ENCODE measurements at regions not wholly inside any gene's neighbourhood (a gene's known extent, or its start where the extent isn't known, plus 50 kb on each side); places are given as distances from the start of the nearest gene placed in this dataset.

GRCh38 chr3:59540696-59541095 lies 490.9 kb upstream of the CFAP20DC start (continued):
- peak; percentile 51 to 65; a peak in 2 of 4 replicates for TF ChIP-seq EP300 (IDR thresholded peaks at IDR 0.05; ENCODE audit: borderline replicate concordance in 1 of 2, control insufficient read depth in 1 of 2, low read depth in 2 of 2, low read length in 2 of 2)
- TF ChIP-seq MLLT1 (IDR thresholded peaks at IDR 0.05) = peak; percentile 71; the same call in 1 of the 2 replicates
- no peak for TF ChIP-seq HDAC2 (IDR thresholded peaks at IDR 0.05)
- TF ChIP-seq RUNX3 (IDR thresholded peaks at IDR 0.05; ENCODE audit: low read length) = peak; percentile 80
- no peak for TF ChIP-seq RB1 (IDR thresholded peaks at IDR 0.05; ENCODE audit: borderline replicate concordance)
- no peak for TF ChIP-seq PAX8 (IDR thresholded peaks at IDR 0.05)
- TF ChIP-seq SMAD1 (IDR thresholded peaks at IDR 0.05; ENCODE audit: low read depth, partially characterized antibody) = peak; percentile 33
- peak; percentile 57; the same call in 1 of the 2 replicates for TF ChIP-seq IKZF1 (conservative IDR thresholded peaks at IDR 0.05)
- TF ChIP-seq E2F4 (IDR thresholded peaks at IDR 0.05; ENCODE audit: low read depth, low read length) = no peak
- TF ChIP-seq ZBTB40 (IDR thresholded peaks at IDR 0.05; ENCODE audit: borderline replicate concordance) = no peak
- TF ChIP-seq POU2F2 (IDR thresholded peaks at IDR 0.05; ENCODE audit: borderline replicate concordance, low read depth, low read length) = peak; percentile 72; the same call in 2 of the 3 replicates
- TF ChIP-seq POLR2A (IDR thresholded peaks at IDR 0.05; ENCODE audit: low read depth, low read length) = no peak
- TF ChIP-seq CHD2 (IDR thresholded peaks at IDR 0.05; ENCODE audit: borderline replicate concordance, low read depth, low read length) = no peak
- no peak for TF ChIP-seq LARP7 (IDR thresholded peaks at IDR 0.05)
- no peak for TF ChIP-seq SP1 (IDR thresholded peaks at IDR 0.05; ENCODE audit: low read depth, low read length)
- no peak for TF ChIP-seq ZZZ3 (IDR thresholded peaks at IDR 0.05; ENCODE audit: control insufficient read depth, insufficient read length, low read depth)
- no peak for TF ChIP-seq GATAD2B (conservative IDR thresholded peaks at IDR 0.05; ENCODE audit: low read depth)
- no peak for TF ChIP-seq ESRRA (IDR thresholded peaks at IDR 0.05; ENCODE audit: low read length)
- no peak for TF ChIP-seq RELA (IDR thresholded peaks at IDR 0.05; ENCODE audit: borderline replicate concordance, partially characterized antibody)
- no peak for TF ChIP-seq MEF2A (IDR thresholded peaks at IDR 0.05; ENCODE audit: insufficient read depth, low read depth, low read length)
- TF ChIP-seq HDAC6 (IDR thresholded peaks at IDR 0.05; ENCODE audit: unreplicated experiment) = no peak
- TF ChIP-seq HCFC1 (IDR thresholded peaks at IDR 0.05; ENCODE audit: low read length) = no peak
- TF ChIP-seq BHLHE40 (IDR thresholded peaks at IDR 0.05; ENCODE audit: borderline replicate concordance in 1 of 2, low read depth in 2 of 2, low read length in 1 of 2) = peak; percentile 94 to 96
- TF ChIP-seq RELB (IDR thresholded peaks at IDR 0.05; ENCODE audit: low read depth) = peak; percentile 66; the same call in 1 of the 2 replicates
- no peak for TF ChIP-seq NFXL1 (IDR thresholded peaks at IDR 0.05; ENCODE audit: borderline replicate concordance)
- peak; percentile 18; the same call in 1 of the 2 replicates for TF ChIP-seq CREB1 (IDR thresholded peaks at IDR 0.05; ENCODE audit: low read depth)
